Stimulated activated CD8-positive, alpha-beta memory T cell treated with anti-CD3 and anti-CD28 coated beads, Interleukin-4, amount 100 ng/mL, for 24 hours (primary cell): ENCODE measurements at regions not wholly inside any gene's neighbourhood (a gene's known extent, or its start where the extent isn't known, plus 50 kb on each side); places are given as distances from the start of the nearest gene placed in this dataset.
"Not testable (repeated sequence)": the region's sequence is repeated elsewhere in the genome, so short reads cannot be mapped to it uniquely, and the experiment has no call there.

Source experiments
- DNase-seq: peaks from one replicate; pipeline ENCODE4 v3.0.0-alpha.2; 2020; ENCODE audit warnings: low read depth

DNA sequence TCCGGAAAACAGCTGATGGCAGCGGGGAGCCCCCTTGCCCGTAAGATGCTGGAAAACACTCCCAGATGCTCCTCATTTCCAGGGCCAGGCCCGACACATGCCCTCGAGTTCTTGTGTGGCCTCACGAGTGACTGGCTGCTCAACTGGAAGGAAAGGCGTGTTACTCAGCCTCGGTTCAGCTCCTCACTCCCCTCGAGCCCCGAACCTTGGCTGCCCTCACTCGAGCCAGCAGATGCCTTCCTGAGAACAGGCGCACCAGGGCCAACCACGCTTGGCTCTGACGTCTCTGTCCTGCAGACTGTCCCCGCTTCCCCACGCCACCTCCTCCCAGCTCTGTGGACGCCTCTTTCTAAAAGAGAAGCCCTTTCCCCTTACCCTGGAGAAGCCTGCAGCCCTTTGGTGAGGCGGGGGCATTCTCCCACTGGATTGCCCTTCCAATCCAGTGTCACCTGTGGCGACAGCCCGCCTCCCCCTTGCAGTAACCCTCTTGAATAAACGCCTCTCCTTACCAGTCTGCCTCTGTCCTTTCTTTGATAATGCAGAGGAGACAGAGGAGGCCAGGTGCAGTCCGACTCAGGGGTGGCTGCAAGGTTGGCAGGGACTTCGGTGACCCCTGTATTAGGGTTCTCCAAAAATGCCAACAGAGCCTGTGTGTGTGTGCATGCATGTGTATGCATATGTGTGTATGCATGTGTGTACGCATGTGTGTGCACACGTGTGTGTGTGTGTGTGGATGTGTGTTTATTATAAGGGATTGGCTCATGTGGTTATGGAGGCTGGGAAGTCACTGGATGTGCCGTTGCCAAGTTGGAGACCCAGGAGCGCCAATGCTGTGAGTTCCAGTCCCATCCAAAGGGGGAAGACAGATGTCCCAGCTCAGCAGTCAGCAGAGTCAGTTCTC is 166.3 kb downstream of the KIF26A start:
- no peak for DNase-seq

DNA sequence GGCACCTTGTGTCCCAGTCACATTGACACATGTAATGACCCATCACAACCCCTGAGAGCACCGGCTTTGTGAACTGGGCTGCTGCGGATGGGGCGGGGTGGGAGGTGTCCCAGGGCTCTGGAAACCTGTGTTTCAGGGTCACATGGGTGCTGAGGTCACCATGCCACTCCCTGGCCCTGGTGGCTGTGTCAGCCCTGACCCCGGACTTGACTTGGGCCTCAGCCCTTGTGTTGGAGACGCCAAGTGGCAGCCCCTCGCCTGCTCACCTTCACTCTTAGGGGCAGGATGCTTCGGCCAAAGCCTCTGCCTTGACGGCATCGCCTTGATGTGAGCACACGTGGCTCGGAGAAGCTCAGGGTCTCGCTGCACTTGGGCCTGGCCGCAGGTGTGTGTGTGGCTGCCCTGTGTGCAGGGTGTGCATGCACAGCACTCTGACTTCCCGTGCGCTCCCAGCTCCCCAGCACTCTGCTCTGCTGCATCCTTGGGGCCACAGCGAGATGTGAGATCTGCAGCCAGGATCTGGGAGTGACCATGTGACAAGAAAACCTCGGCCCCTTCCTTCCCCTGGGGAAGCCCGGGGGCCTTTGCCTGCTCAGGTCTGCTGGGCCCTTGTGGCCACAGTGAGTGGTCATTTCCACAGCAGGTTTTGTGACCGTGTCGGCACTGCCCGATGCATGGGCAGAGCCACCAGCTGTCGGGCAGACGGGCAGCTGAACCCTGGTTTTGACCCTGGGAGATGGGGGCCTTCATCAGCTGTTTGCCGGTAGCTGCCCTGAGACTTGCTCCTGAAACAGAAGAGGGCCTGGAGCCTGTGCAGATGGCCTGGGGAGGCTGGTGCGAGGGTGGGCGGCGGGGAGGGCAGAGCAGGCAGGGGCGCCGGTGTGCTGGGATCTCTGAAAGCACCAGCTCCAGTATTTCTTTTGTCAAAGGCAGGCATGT is 167.4 kb downstream of the KIF26A start:
- no peak for DNase-seq

DNA sequence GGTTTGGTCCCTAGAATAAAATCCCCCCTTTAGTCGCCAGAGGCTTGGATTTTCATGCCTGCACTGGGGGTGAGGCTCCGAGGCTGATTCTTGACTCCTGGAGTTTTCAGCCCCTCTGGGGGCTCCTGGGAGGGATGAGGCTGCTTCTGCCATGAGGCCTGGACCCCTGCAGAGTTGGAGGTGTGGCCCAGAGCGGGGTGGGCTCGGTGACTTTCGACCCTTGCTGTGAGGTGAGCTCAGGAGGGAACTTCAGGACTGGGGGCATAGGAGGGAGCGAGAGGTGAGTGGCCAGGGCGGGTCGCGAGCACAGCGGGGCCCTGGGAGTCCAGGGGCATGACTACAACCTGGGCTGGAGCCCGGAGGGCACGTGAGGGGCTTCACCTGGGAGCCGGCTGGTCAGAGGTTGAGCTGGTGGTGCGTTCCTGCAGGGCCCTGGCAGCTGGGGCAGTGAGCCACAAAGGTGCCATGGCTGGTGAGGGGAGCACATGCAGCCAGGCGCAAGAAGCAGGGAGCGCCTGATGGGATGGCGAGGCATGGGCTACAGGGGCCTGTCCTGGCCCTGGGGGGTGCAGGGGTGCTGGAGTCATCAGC is 168.2 kb downstream of the KIF26A start:
- DNase-seq, result no peak

DNA sequence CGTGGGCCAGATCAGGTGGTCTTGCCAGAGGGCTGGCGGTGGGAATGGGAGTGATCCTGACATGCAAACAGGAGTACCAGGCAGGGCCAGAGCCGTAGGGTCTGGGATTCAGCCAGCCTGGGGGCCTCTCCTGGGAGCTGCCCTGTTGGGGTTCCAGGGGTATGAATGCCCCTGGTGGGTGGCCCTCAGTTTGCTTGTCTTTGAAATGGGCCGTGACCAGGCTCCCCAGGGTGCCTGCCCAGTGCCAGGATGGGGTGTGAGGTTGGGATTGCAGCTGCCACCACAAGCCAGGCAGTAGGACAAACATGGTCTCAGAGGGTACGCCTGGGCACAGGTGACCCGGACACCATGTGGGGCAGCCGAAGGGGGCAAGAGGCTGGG is 168.8 kb downstream of the KIF26A start:
- no peak for DNase-seq

DNA sequence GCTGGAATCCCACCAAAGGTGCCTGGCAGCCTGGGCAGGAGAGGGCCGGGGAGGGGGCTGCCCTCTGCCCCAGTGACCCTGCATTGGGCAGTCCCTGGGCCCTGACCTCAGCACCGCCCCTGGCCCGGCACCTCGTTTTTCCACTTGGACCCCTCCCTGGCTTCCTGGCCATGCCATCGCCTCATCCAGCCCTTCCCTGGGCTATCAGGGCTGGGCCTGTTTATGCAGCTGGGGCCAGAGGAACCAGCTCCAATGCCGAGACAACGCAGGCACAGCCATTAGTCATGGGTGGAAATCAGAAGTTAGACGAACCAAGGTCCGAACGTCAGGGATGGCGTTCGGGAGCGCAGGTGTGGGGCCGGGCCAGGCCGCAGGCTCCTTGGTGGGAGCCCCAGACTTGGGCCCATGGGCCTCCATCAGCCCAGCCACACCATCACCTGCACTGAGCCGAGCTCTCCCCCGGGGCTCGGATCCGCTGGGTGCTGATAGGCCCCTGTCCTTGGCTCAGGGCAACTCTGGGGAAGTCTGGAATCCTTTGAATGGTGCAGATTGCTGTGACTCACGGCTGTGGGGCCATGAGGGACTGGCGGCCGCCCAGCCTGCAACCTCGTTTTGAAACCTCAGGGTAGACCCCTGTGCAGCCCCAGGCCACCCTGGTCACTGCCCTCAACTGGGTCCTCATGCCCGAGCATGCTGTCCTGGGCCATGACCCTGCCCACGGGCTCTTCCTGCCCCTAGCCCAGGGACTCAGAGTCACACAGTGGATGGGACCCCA is 169.4 kb downstream of the KIF26A start:
- no peak for DNase-seq

DNA sequence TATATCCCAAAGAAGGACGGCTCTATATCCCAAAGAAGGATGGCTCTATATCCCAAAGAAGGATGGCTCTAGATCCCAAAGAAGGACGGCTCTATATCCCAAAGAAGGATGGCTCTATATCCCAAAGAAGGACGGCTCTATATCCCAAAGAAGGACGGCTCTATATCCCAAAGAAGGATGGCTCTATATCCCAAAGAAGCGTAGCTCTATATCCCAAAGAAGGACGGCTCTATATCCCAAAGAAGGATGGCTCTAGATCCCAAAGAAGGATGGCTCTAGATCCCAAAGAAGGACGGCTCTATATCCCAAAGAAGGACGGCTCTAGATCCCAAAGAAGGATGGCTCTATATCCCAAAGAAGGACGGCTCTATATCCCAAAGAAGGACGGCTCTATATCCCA is 170.1 kb downstream of the KIF26A start:
- DNase-seq, result not testable (repeated sequence)

DNA sequence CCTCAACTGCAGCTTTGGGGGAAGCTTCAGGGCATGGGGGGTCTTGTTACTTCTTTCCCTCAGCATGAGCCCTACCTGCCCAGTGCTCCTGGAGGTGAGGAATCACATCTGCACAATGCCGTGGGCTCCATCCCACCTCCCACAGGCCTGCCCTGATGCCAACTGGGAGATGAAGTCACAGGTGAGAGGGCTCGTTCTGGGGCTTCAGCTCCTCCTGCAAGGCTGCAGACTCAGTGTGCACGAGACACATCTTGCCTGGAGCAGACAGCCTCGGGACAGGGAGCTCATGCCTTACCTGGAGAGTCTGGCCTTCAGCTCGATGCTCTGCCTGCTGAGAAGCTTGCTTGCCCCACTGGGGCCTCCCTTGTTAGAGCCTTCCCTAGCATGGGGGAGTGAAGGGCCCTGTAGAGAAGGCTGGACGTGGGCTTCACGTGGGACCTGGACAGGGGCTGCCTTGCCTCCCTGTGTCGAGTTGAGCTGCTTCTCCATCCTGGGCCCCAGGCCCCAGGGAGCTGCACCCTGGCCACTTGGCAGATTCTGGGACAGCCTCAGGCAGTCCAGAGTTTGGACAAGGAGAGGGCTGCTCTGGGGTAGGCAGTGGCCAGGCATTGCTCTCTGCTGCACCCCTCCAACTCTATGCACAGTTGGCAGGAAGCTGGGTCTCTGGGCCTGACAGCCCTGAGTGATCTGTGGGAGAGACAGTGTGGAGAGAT is 171.4 kb downstream of the KIF26A start:
- no peak for DNase-seq

DNA sequence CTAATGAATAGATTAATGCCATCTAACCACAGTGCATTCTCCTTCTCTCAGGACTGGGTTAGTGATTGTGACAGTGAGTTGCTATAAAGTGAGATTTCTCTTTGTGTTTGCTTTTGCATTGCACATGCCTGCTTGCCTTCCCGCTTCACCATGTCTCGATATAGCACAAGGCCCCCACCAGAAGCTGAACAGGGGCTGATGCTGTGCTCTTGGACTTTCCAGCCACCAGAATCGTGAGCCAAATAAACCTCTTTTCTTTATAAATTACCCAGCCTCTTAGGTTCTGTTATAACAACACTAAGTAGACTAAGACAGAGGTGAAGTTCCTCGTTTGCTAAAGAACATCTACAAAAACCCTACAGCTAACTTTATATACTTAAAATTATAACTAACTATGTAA is 173.0 kb downstream of the KIF26A start:
- no peak for DNase-seq

DNA sequence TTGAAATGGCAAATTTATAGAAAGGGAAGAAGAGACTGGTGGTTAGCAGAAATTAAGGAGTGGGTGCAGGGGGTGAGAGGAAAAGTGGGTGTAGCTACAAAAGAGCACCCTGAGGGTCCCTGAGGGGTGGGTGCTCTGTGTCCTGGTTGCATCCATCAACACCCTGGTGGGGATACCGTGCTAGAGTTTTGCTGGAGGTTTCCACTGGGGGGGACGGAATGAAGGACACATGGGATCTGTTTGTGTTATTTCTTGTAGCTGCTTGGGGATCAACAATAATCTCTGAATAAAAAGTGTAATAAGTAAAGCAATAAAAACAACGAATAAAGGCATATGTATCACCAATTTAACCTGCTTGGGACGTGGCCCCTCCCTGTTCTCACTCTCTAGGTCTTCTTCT is 175.3 kb downstream of the KIF26A start:
- DNase-seq, result no peak

DNA sequence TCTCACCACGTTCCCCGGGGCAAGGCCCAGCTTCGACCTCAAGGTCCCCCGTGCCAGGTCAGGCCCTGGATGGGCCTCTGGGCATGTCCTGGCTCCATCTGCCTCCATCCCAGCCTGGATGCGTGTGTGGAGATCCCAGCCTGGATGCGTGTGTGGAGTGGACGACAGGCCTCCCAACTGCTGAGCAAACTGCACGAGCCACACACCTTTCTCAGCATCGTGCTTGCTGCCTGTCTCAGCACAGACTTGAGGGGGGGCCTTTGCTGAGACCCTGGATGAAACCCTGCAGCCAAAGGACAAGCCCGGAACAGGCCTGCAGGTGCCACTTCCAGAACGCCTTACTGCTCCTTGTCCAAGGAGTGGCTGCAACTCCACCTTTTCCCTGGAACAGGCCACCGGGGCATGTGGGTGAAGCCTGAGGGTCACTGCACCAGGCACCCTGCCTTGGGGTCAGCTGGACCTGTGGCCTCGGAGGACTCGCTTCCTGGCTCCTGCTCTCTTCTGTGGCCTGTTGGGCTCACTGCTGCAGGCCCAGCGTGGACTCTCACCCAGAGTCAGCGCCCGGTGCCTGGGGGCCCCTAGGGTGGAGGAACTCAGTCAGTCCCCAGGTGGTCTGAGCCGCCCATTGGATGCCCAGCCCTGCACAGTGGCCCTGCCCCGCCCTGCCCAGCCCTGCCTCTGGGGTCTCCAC is 176.0 kb downstream of the KIF26A start:
- no peak for DNase-seq

DNA sequence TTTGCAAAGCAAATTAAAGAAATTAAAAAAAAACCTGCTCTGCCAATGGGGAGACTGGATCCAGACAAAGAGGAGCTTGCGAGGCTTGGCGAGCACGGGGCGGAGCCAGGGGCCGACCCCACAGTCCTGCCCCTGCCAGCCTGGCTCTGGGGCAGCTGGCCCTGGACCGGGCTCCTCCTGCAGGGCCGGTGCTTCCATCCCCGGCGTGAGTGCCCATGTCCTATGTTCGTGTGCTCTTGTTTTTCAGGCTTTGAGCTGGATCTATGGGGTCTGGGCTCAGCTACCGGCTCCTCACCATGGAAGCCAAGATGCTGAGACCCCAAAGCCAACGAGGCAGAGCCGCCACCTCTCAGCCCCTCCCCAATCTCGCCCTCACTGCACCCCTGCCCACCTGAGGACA is 176.8 kb downstream of the KIF26A start:
- no peak for DNase-seq

DNA sequence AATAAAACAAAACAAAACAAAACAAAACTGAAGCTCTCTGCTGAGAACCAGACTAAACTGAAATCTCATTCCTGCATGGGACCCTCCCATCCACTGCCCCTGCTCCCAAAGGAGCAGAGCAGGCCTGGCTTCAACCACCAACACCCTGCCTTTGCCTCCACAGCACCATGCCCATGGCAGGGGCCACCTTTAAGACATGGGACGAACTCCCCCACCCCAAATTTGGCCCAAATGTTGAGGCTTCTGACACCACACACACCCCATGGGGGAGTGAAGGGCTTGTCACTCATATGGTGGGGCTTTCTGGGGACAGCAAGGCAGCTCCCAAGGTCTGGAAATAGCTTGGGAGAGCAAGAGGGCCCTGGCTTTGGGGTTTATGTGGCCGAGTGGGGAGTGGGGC is 177.2 kb downstream of the KIF26A start:
- no peak for DNase-seq

DNA sequence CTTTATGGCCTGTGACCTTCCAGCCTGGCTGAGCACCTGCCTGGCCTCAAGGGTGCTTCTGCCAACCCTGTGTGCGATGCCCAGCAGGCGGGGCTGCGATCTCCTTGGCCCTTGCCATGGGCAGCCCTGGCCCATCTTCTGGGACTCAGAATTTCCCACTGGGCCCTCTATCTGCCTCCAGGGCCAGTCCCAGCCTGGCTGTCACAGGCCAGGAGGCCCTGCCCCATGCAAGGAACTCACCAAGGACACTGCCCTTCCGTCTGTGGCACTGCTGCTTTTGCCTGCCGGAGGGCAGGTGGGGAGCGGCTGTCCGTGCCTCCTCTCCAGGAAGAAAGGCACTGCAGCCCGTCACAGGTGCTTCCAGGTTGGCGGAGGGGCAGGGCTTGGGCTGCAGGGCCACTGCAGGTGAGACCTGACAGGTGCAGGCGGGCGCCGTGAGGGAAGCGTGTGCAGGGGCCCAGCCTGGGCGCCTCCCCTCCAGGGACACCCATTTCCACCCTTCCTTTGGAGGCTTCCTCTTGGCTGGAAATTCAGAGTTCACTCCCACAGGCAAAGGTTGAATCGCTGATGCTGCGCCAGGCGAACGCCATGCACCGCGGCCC is 177.8 kb downstream of the KIF26A start:
- no peak for DNase-seq

DNA sequence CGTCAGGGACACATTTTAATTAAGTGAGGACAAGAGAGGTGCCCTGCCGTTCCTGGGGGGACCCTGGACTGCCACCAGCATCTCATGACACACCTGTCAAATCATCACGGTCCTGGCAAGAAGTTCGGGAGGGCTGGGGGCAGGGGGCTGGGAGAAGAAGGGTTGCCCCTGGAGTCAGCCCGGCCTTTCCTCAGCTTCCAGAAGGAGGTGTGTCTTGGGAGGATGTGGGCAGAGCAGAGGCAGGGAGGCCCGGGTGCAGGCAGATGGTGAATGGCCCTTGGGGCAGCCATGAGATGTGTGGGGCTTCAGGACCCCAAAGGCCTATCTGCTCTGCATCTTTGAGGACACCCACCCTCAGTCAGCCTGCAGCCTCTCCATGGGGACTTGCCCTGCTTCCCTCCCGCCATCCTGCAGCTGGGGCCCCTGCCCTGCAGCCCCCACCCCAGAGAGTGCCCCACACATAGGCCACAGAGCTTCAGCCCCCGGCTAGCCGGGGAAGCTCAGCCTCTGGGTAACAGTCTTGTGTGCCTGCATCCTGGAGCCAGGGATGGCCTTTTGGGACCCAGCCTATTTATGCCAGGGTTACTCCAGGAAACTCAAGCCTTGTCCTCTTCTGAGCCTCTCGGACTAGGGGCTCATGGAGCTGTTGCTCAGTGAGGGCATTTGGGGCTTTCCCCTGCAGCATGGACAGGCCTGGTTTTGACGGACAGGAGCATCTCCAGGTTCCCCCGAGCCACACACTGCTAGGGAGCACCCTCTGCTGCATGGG is 178.5 kb downstream of the KIF26A start:
- DNase-seq, result no peak

DNA sequence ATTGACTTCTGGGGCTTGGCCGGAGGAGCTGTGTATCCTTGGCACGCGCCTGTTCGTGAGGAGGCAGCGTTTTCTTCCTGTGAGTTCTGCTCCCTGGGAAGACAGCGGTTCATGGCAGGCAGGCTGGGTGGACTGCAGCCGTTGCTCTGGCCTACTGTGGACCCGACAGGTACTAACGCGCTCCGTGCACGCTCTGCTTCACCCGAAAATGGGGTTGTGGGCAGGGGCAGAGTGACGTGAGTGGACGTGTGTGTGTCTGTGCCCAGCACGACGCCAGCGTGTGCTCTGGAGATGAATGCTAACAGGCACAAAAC is 179.1 kb downstream of the KIF26A start:
- no peak for DNase-seq

DNA sequence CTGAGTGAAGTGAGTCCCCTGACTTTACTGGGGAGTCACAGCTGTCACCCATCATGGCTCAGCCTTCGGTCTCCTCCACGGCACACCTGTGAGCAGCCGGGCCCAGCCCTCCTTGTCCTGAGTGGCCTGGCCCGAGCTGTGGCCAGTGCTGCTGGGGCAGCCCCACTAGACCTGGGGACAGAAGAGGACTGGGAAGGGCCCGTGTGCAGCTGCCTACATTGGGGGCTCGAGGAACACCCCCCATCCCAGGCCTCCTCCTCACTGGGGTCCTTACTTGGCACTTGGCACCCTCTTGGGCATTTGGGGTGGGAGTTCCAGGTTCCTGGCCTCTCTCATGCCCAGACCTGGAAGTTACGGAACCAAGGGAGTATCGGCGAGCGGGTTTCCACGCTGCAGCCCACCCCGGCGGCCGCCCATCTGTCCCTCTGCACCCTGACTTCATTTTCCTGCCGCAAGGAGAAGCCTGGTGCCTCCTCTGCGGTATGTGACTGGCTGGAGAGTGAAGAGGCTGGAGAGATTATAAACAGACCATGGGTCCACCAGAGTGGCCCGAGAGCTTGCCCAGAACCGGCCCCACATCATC is 179.7 kb downstream of the KIF26A start:
- no peak for DNase-seq

DNA sequence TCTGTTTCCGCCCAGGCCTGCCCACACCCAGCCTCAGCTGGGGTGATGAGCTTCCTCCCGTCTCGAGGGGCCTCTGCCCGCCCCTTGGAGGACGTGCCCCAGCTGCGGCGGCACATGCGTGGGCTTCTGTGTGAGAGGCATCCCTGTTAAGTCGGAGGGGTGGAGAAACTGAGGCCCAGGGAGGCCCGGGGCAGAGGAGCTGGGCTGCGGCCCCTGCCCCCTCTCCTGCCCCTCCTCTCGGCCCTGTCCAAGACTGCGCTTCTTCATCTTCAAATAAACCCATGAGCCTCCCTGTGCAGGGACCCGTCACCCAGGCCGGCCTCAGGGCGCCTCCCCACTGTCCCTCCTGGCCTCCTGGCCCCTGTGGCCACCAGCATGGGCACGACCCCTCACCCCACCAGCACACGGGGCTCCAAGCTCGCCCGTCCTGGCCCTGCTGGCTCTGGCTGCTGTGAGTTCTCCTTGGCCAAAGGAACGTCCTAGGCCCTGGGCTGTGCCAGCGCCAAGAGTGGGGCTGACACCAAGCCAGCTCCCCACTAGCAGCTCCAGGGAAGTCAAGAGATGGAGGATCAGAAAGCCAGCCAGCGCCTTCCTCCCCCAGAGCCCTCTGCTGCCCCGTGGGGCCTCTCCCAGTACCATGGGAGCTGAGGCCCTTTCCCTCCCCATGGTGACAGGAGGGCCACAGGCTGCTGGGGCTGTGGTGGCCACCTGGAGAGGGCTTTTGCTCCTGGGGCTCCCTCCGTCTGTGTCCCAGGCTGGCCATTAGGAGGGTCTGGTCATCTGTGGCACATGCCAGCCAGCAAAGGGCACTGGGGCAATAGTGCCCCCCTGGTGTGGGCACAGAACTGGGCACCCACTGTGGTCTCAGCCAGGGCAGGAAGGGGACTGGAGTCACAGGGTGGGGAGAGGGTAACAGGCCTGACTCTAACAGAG is 180.4 kb downstream of the KIF26A start:
- no peak for DNase-seq
